A549 (cell line): ENCODE measurements at regions not wholly inside any gene's neighbourhood (a gene's known extent, or its start where the extent isn't known, plus 50 kb on each side); places are given as distances from the start of the nearest gene placed in this dataset.

Experiments used
- ATAC-seq, 2 experiments: fragments of 200-7000 bp in 1 of 2; fragments of >200 bp in 1 of 2; cut with Nextera tagmentation in 1 of 2; cut with Tn5 transposase in 1 of 2; 3 replicates each; pipeline versions ENCODE4 v1.8.0 to v1.9.1; 2018 to 2020; ENCODE audit warnings: mild to moderate bottlenecking in 1 of 2, moderate library complexity in 1 of 2
- CTCF ChIA-PET: fragments of 300-600 bp; sonication (Branson Sonifier 250); formaldehyde crosslinking; extraction: SDS; loops from one replicate; lab custom pipeline; 2021; ENCODE audit warnings: antibody characterized with exemption, inconsistent platforms; lab: Yijun Ruan, JAX
- POLR2A ChIA-PET: fragments of 350-600 bp; formaldehyde crosslinking; extraction: SDS; loops from one replicate; lab custom pipeline; 2021; ENCODE audit warnings: antibody characterized with exemption, inconsistent platforms; lab: Yijun Ruan, JAX
- DNase-seq, 2 experiments: peaks; one replicate each; pipeline versions ENCODE4 v3.0.0 to v3.0.0-alpha.2; 2011 to 2016; ENCODE audit warnings: low read depth in 1 of 2, low spot score in 1 of 2
- FAIRE-seq: peaks from 2 replicates; lab custom pipeline; 2011; peaks lifted over from hg19 to GRCh38; lab: Jason Lieb, UNC
- H3K27ac ChIP-seq, 2 experiments: fragments of >200 bp; sonication (Bioruptor Twin); formaldehyde crosslinking; 3 replicates each; pipeline ENCODE4 v1.5.1; 2016 to 2017
- H3K4me1 ChIP-seq: fragments of >200 bp; sonication (Bioruptor Twin); formaldehyde crosslinking; 3 replicates; pipeline ENCODE4 v1.6.1; 2016
- H3K4me2 ChIP-seq: fragments of >200 bp; sonication (Bioruptor Twin); formaldehyde crosslinking; 3 replicates; pipeline ENCODE4 v1.6.1; 2016
- H3K4me3 ChIP-seq: fragments of >200 bp; sonication (Bioruptor Twin); formaldehyde crosslinking; 3 replicates; pipeline ENCODE4 v1.5.1; 2016
- H3K9me3 ChIP-seq: fragments of >200 bp; sonication (Bioruptor Twin); formaldehyde crosslinking; 3 replicates; pipeline ENCODE4 v1.6.1; 2016
- CBX2 ChIP-seq: fragments of 200-600 bp; sonication (generic); IDR thresholded peaks from 2 replicates; pipeline ENCODE4 v1.6.1; 2016; ENCODE audit warnings: low read depth, mild to moderate bottlenecking, borderline replicate concordance
- CEBPB ChIP-seq, 2 experiments: fragments of >200 bp in 1 of 2; sonication (Bioruptor Twin) in 1 of 2; formaldehyde crosslinking in 1 of 2; IDR thresholded peaks; 2 replicates each; pipeline ENCODE4 v1.6.1; 2012 to 2016
- CHD2 ChIP-seq: fragments of 150-350 bp; IDR thresholded peaks from 2 replicates; pipeline ENCODE4 v1.6.1; 2014; ENCODE audit warnings: low read length; ENCODE audit not compliant: partially characterized antibody
- CHD4 ChIP-seq: fragments of 200-600 bp; sonication (generic); IDR thresholded peaks from 2 replicates; pipeline ENCODE4 v1.6.1; 2016; ENCODE audit warnings: antibody characterized with exemption, mild to moderate bottlenecking, borderline replicate concordance
- CTCF ChIP-seq: fragments of >200 bp; sonication (Bioruptor Twin); formaldehyde crosslinking; IDR thresholded peaks from 3 replicates; pipeline ENCODE4 v1.5.1; 2016
- ELK1 ChIP-seq: fragments of 150-350 bp; IDR thresholded peaks from 2 replicates; pipeline ENCODE4 v1.6.1; 2014; ENCODE audit warnings: low read depth, mild to moderate bottlenecking, low read length
- EP300 ChIP-seq, 2 experiments: fragments of >200 bp; sonication (Bioruptor Twin); formaldehyde crosslinking; IDR thresholded peaks; 2 replicates in 1 of 2; 3 replicates in 1 of 2; pipeline ENCODE4 v1.6.1; 2016 to 2017
- ESRRA ChIP-seq: fragments of 150-350 bp; IDR thresholded peaks from 2 replicates; pipeline ENCODE4 v1.6.1; 2014; ENCODE audit warnings: mild to moderate bottlenecking, low read length, borderline replicate concordance
- FOSL2 ChIP-seq, 2 experiments: fragments of 450-650 bp in 1 of 2; fragments of >200 bp in 1 of 2; sonication (Bioruptor Twin) in 1 of 2; formaldehyde crosslinking; IDR thresholded peaks; 2 replicates each; pipeline versions ENCODE4 v1.5.0 to v1.6.1; 2016 to 2020; ENCODE audit warnings: mild to moderate bottlenecking in 1 of 2, moderate library complexity in 1 of 2
- HMGXB4 ChIP-seq: fragments of 250-450 bp; sonication (Bioruptor Pico); IDR thresholded peaks from 2 replicates; pipeline ENCODE4 v1.5.0; 2021; ENCODE audit warnings: mild to moderate bottlenecking, moderate library complexity, borderline replicate concordance
- HOXA7 ChIP-seq: fragments of 250-450 bp; sonication (Bioruptor Pico); IDR thresholded peaks from 2 replicates; pipeline ENCODE4 v1.5.0; 2020; ENCODE audit warnings: mild to moderate bottlenecking, moderate library complexity
- JUNB ChIP-seq: fragments of >200 bp; sonication (Bioruptor Twin); formaldehyde crosslinking; IDR thresholded peaks from 2 replicates; pipeline ENCODE4 v1.6.1; 2016
- KDM1A ChIP-seq: fragments of 200-600 bp; sonication (generic); IDR thresholded peaks from 2 replicates; pipeline ENCODE4 v1.6.1; 2016; ENCODE audit warnings: low read depth, mild to moderate bottlenecking
- NFE2L2 ChIP-seq: fragments of 150-350 bp; conservative IDR thresholded peaks from 2 replicates; pipeline ENCODE4 v1.6.1; 2014; ENCODE audit warnings: low read length
- PHF8 ChIP-seq: fragments of 200-600 bp; sonication (generic); IDR thresholded peaks from 2 replicates; pipeline ENCODE4 v1.6.1; 2016; ENCODE audit warnings: low read depth, mild to moderate bottlenecking, antibody characterized with exemption, moderate library complexity, borderline replicate concordance
- POLR2AphosphoS2 ChIP-seq: conservative IDR thresholded peaks from 2 replicates; pipeline ENCODE4 v1.6.1; 2012; ENCODE audit warnings: low read length, improper control_type of control experiment, inconsistent platforms
- RAD21 ChIP-seq, 2 experiments: fragments of >200 bp in 1 of 2; sonication (Bioruptor Twin) in 1 of 2; formaldehyde crosslinking in 1 of 2; IDR thresholded peaks in 1 of 2; conservative IDR thresholded peaks in 1 of 2; 2 replicates in 1 of 2; 3 replicates in 1 of 2; pipeline ENCODE4 v1.6.1; 2012 to 2018; ENCODE audit warnings: inconsistent platforms in 1 of 2
- SMC3 ChIP-seq: fragments of >200 bp; sonication (Bioruptor Twin); formaldehyde crosslinking; IDR thresholded peaks from 3 replicates; pipeline ENCODE4 v1.6.1; 2018; ENCODE audit warnings: inconsistent platforms
- TFCP2L1 ChIP-seq: fragments of 250-450 bp; sonication (Bioruptor Pico); IDR thresholded peaks from 2 replicates; pipeline ENCODE4 v1.5.0; 2021; ENCODE audit warnings: mild to moderate bottlenecking
- WGBS: methylation state at CpG from one replicate; pipeline ENCODE4 v1.1.6; 2017; ENCODE audit errors: missing lambda C conversion rate; 5-methylcytosine and 5-hydroxymethylcytosine counted together
- TF ChIP-seq, protein P1 (sequence below): fragments of >200 bp; sonication (Bioruptor Twin); formaldehyde crosslinking; IDR thresholded peaks from 3 replicates; pipeline ENCODE4 v1.6.1; 2016
- TF ChIP-seq, protein P2 (sequence below): fragments of >200 bp; sonication (Bioruptor Twin); formaldehyde crosslinking; IDR thresholded peaks from 2 replicates; pipeline ENCODE4 v1.6.1; 2016

DNA sequence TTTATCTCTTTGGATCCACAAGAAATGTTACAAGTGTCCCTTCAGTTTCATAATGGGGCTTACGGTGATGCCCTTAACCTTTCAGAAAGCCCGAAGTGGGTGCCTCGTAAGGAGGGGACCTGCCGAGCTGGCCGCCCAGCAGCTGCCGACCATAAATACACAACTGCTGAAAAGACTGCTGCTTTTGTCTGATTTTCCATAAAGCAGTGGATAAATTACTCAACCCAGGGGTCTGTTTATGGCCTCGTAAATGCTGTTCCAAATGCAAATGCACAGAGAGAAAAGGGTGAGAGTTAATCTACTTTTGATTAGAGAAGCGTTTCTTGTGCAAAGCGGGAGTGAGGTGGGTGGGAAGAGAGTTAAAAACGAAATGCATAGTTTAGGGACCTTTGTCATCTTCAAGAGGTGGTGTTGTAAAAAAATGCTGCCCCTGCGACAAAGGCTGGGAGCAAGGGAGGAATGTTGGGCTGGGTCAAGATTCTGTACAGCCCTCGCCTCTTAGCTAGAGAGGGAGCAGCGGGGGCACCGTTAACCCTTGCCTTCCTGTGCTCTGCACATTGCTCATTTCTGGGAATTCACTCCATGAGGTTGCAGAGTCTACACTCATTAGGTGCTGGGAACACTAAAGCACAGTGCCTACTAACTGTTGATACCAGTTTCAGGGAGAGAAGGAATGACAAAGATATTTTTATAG lies 112.0 kb upstream of the MTHFD1L start:
- H3K4me3 ChIP-seq, result no peak overlapping the region
- H3K27ac ChIP-seq, result no peak overlapping the region
- ATAC-seq (no peak), DNase-seq (no peak), FAIRE-seq (no peak)
- H3K4me1 ChIP-seq, result no peaks in the 10 kb centered on the region
- H3K4me2 ChIP-seq, result no peak overlapping the region
- H3K9me3 ChIP-seq, result no peaks in the 10 kb centered on the region
- TF ChIP-seq CEBPB (IDR thresholded peaks at IDR 0.05) (no peak), SMC3 (no peak), JUNB (no peak), CBX2 (no peak), FOSL2 (IDR thresholded peaks at IDR 0.05) (no peak), FOSL2 (CRISPR knock-in tag; IDR thresholded peaks at IDR 0.05) (no peak), CHD2 (no peak), CHD4 (no peak), RAD21 (conservative IDR thresholded peaks at IDR 0.05 in 1 of 2, IDR thresholded peaks at IDR 0.05 in 1 of 2) (no peak), TFCP2L1 (CRISPR knock-in tag) (no peak), HOXA7 (CRISPR knock-in tag) (no peak), EP300 (IDR thresholded peaks at IDR 0.05) (no peak), PHF8 (no peak), NFE2L2 (no peak), CTCF (no peak), HMGXB4 (CRISPR knock-in tag) (no peak), ELK1 (no peak), POLR2AphosphoS2 (no peak)
- TF ChIP-seq, protein P1, sequence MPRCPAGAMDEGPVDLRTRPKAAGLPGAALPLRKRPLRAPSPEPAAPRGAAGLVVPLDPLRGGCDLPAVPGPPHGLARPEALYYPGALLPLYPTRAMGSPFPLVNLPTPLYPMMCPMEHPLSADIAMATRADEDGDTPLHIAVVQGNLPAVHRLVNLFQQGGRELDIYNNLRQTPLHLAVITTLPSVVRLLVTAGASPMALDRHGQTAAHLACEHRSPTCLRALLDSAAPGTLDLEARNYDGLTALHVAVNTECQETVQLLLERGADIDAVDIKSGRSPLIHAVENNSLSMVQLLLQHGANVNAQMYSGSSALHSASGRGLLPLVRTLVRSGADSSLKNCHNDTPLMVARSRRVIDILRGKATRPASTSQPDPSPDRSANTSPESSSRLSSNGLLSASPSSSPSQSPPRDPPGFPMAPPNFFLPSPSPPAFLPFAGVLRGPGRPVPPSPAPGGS, result no peak
- TF ChIP-seq, protein P2, sequence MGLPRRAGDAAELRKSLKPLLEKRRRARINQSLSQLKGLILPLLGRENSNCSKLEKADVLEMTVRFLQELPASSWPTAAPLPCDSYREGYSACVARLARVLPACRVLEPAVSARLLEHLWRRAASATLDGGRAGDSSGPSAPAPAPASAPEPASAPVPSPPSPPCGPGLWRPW, result no peak
- 54% methylated on average over 14 of the region's 14 CpGs for WGBS
- POLR2A ChIA-PET, result interaction anchor here (0.6 kb wide), 1 partner anchor 47 kb away, joined by 3 read pairs; no protein-coding TSS in a partner anchor
- CTCF ChIA-PET, result no interaction called here

DNA sequence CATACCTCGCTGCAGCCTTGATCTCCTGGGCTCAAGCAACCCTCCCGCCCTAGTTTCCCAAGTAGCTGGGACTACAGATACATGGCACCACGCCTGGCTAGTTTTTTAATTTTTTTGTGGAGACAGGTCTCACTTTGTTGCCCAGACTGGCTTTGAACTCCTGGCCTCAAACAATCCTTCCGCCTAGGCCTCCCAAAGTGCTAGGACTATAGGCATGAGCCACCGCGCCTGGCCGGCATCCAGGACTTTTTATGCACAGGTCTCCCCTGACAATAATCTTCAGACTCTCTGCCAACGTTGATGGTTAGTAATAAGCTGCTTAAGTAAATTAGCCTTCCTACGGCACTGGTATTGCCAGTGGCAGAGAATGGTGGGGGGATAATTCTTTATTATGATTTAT lies 110.5 kb upstream of the MTHFD1L start:
- POLR2A ChIA-PET, result no interaction called here
- WGBS, result 65% methylated on average over 9 of the region's 9 CpGs
- ATAC-seq, result no peak

More for the DNA sequence above, 110.5 kb upstream of the MTHFD1L start:
- Histone ChIP-seq H3K27ac (no peak overlapping the region), H3K4me3 (no peak overlapping the region), H3K4me2 (no peak overlapping the region), H3K4me1 (no peaks in the 10 kb centered on the region), H3K9me3 (no peaks in the 10 kb centered on the region)
- FAIRE-seq (no peak), DNase-seq (no peak)
- TF ChIP-seq EP300 (IDR thresholded peaks at IDR 0.05), result no peak
- no peak for TF ChIP-seq KDM1A
- TF ChIP-seq ESRRA, result no peak
- CTCF ChIA-PET, result no interaction called here
